Small intestine (tissue), 7 donors: ENCODE measurements at regions not wholly inside any gene's neighbourhood (a gene's known extent, or its start where the extent isn't known, plus 50 kb on each side); places are given as distances from the start of the nearest gene placed in this dataset.

Experiments used
- DNase-seq, 2 donors: peaks; one replicate each; pipeline versions ENCODE4 v3.0.0 to v3.0.0-alpha.2; 2013
- FAIRE-seq: peaks from 2 replicates; lab custom pipeline; 2012; peaks lifted over from hg19 to GRCh38; lab: Jason Lieb, UNC
- H3K27ac ChIP-seq, 3 donors: one replicate each; pipeline ENCODE4 v1.5.1; 2013; ENCODE audit warnings: low read length in 2 of 3, mild to moderate bottlenecking in 2 of 3, control low read depth in 1 of 3, inconsistent platforms in 1 of 3, low read depth in 1 of 3, moderate library complexity in 1 of 3
- H3K27me3 ChIP-seq, 3 donors: one replicate each; pipeline ENCODE4 v1.6.1; 2013; ENCODE audit warnings: low read length in 3 of 3, inconsistent platforms in 1 of 3; ENCODE audit not compliant: control insufficient read depth in 3 of 3, insufficient read depth in 3 of 3
- H3K36me3 ChIP-seq, 3 donors: one replicate each; pipeline ENCODE4 v1.6.1; 2013; ENCODE audit warnings: low read length in 3 of 3, inconsistent platforms in 1 of 3, low read depth in 1 of 3, mild to moderate bottlenecking in 1 of 3, moderate library complexity in 1 of 3; ENCODE audit not compliant: control insufficient read depth in 3 of 3, insufficient read depth in 2 of 3
- H3K4me1 ChIP-seq, 3 donors: one replicate each; pipeline ENCODE4 v1.6.1; 2013; ENCODE audit warnings: low read length in 2 of 3, inconsistent platforms in 1 of 3, low read depth in 1 of 3, mild to moderate bottlenecking in 1 of 3, moderate library complexity in 1 of 3; ENCODE audit not compliant: control insufficient read depth in 3 of 3, insufficient read depth in 2 of 3
- H3K4me3 ChIP-seq, 3 donors: one replicate each; pipeline ENCODE4 v1.5.1; 2013; ENCODE audit warnings: low read length in 3 of 3, control low read depth in 1 of 3, inconsistent platforms in 1 of 3, low read depth in 1 of 3, mild to moderate bottlenecking in 1 of 3, moderate library complexity in 1 of 3
- H3K9me3 ChIP-seq, 2 donors: one replicate each; pipeline ENCODE4 v1.6.1; 2013; ENCODE audit warnings: low read depth in 1 of 2, low read length in 1 of 2; ENCODE audit not compliant: control insufficient read depth in 2 of 2, insufficient read depth in 1 of 2
- WGBS, 3 donors: extraction: QIAGEN DNeasy Blood & Tissue Kit; methylation state at CpG; one replicate each; pipeline ENCODE4 v1.1.7; 2013; 5-methylcytosine and 5-hydroxymethylcytosine counted together
- donor health status: healthy with polysubstance abuse.
- donor health status: control.
- donor health status: control.
- donor health status: Bipolar disorder and iron deficiency.
- donor health status: healthy.

DNA sequence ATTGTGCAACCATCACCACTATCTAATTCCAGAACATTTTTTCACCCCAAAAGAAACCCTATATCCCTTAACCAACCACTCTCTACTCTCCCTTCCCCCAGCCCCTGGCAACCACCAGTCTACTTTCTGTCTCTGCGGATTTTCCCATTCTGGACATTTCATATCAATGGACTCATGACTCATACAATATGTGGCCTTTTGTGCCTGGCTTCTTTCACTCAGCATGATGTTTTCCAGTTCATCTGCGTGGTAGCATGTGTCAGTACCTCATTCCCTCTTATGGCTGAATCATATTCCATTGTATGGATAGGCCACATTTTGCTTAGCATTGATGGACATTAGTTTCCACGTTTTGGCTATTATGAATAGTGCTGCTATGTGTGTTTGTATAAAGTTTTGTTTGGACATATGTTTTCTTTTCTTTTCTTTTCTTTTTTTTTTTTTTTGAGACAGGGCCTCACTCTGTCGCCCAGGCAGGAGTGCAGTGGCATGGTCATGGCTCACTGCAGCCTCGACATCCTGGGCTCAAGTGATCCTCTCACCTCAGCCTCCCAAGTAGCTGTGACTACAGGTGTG is 335.4 kb downstream of the BCOR start:
- H3K4me1 ChIP-seq, result peaks cover 0 to 12% (median 0%) of the 10 kb centered on the region in 3 donors
- FAIRE-seq, result no peak
- no peaks in the 10 kb centered on the region for H3K36me3 ChIP-seq
- no peak overlapping the region for H3K27ac ChIP-seq
- H3K9me3 ChIP-seq, result no peaks in the 10 kb centered on the region
- WGBS, 3 donors, result 79 to 88% (median 83%) methylated on average over 5 of the region's 5 CpGs
- no peak for DNase-seq
- H3K27me3 ChIP-seq, result peaks cover 0 to 3% (median 0%) of the 10 kb centered on the region in 3 donors
- H3K4me3 ChIP-seq, result no peak overlapping the region

DNA sequence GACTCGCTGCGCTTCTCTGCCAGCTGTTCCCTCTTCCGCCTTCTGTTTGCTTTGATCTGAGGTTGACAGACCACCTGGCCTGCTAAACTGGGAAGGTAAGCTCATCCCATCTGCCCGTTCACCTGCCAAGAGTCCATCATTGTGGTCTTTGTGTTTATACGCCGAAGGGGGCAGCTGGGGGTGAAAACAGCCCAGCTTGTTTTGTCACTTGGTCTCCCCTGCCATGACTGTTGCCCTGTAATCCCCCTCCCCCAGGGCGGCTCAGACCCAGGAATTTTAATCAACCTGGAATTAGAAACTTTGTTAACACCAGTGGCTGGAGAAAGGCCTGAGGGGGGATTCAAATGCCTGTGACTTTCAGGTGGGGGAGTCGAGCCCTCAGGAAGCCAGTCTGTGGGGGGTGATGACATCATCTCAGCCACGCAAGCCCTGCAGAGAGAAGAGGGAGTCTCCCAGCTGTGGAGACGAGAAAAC is 333.3 kb downstream of the BCOR start:
- H3K9me3 ChIP-seq, result no peaks in the 10 kb centered on the region
- H3K36me3 ChIP-seq, result no peaks in the 10 kb centered on the region
- H3K27me3 ChIP-seq, result peaks cover 0 to 3% (median 0%) of the 10 kb centered on the region in 3 donors
- FAIRE-seq (no peak), DNase-seq (no peak)
- H3K4me1 ChIP-seq, result peaks cover 0 to 9% (median 0%) of the 10 kb centered on the region in 3 donors
- H3K27ac ChIP-seq, result no peak overlapping the region
- no peak overlapping the region for H3K4me3 ChIP-seq
- WGBS, 3 donors, result 80 to 91% (median 82%) methylated on average over 9 to 10 of the region's 10 CpGs

DNA sequence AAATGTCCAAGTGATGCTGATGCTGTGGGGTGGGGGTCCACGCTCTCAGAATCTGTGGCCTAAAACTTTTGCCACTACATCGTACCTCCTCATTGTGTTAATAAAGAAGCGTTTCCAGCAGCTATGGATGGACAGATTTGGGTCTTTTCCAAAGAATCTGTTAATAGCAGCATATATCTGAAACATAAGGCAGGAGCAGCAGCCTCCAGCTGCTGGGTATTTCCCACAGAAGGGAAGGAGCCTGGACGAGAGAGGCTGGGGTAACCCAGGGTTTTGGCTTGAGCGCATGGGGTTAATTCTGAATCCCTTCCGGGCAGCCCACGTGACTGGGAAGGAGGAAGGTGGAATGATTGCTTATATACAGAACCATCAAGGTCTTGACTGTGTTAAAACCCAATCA is 332.4 kb downstream of the BCOR start:
- Histone ChIP-seq H3K4me1 (peaks cover 0 to 4% (median 0%) of the 10 kb centered on the region in 3 donors), H3K9me3 (no peaks in the 10 kb centered on the region), H3K4me3 (no peak overlapping the region), H3K36me3 (no peaks in the 10 kb centered on the region), H3K27ac (no peak overlapping the region), H3K27me3 (peaks cover 0 to 3% (median 0%) of the 10 kb centered on the region in 3 donors)
- no peak for DNase-seq
- 72 to 81% (median 76%) methylated on average over 7 of the region's 7 CpGs for WGBS, 3 donors
- FAIRE-seq, result no peak

GRCh38 chrX:39766085-39766726 is 331.6 kb downstream of the BCOR start:
- 45 to 62% (median 53%) methylated on average over 10 of the region's 10 CpGs for WGBS, 3 donors
- no peaks in the 10 kb centered on the region for H3K36me3 ChIP-seq
- peaks cover 0 to 3% (median 0%) of the 10 kb centered on the region in 3 donors for H3K27me3 ChIP-seq
- FAIRE-seq (no peak), DNase-seq (peak; percentile 39 to 53)
- peaks cover 0 to 4% (median 0%) of the 10 kb centered on the region in 3 donors for H3K4me1 ChIP-seq
- no peak overlapping the region for H3K4me3 ChIP-seq
- H3K9me3 ChIP-seq, result no peaks in the 10 kb centered on the region
- H3K27ac ChIP-seq, result peak overlapping the region in 1 of 3 donors; percentile 80

DNA sequence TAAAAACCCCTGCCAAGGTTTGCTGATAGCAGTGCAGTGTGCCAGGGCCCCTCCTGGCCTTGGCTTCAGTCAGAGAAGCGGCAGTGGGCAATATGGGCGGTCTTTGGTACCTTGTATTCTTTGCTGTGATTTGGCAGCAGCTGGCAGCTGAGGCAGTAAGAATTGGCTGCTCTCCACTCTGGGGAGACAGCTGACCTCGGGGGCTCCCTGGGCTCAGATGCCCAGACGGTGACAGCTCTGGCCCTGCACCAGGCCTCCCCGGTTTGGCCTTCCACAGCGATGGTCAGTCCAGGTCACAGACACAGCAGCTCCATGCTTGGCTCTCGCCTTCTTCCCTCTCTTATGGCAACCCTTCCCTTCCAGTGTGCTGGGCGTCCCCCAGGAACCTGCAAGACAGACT is 330.9 kb downstream of the BCOR start:
- Histone ChIP-seq H3K27ac (no peak overlapping the region), H3K27me3 (peaks cover 0 to 3% (median 0%) of the 10 kb centered on the region in 3 donors), H3K4me3 (no peak overlapping the region), H3K4me1 (peaks cover 0 to 6% (median 0%) of the 10 kb centered on the region in 3 donors), H3K36me3 (no peaks in the 10 kb centered on the region), H3K9me3 (no peaks in the 10 kb centered on the region)
- FAIRE-seq (no peak), DNase-seq (no peak)
- WGBS, 3 donors, result 70 to 77% (median 71%) methylated on average over 8 of the region's 8 CpGs

DNA sequence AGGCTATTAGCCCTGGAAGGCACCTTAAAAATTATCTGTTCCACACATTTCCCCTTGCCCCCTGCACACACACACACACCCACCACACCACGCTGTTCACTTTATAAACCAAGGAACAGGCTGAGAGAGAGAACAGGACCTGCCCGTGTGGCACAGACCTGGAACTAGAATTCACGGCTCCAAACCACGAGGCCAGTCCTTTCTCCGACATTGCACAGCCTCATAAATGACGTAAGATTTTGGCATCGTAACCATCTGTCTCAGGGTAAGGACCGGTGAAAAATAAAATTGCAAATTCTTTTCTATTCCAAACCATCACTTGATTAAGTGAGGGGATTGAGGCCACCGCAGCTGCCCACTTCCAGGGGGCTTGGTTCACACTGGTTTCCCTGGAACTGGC is 330.3 kb downstream of the BCOR start:
- no peaks in the 10 kb centered on the region for H3K9me3 ChIP-seq
- H3K27me3 ChIP-seq, result peaks cover 0 to 3% (median 0%) of the 10 kb centered on the region in 3 donors
- no peak overlapping the region for H3K4me3 ChIP-seq
- DNase-seq (no peak), FAIRE-seq (no peak)
- H3K4me1 ChIP-seq, result peaks cover 0 to 11% (median 2%) of the 10 kb centered on the region in 3 donors
- H3K36me3 ChIP-seq, result no peaks in the 10 kb centered on the region
- H3K27ac ChIP-seq, result no peak overlapping the region
- WGBS, 3 donors, result 70 to 76% (median 76%) methylated on average over 9 of the region's 9 CpGs

DNA sequence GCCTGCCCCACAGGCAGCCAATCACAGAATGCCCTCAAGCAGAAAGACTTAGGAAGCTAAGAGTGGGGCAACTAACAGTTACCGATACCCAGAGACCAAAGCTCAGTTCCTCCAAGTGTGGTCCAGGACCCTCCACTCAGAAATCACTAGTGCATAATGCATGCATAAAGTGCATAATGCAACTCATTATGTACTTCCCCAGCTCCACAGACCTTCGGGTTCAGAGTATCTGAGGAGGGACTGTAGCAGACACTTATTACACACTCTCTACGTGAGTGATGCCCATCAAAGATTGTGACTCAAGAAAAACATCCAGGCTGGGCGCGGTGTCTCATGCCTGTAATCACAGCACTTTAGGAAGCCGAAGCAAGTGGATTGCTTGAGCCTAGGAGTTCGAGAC is 328.0 kb downstream of the BCOR start:
- Histone ChIP-seq H3K9me3 (no peaks in the 10 kb centered on the region), H3K27me3 (peaks cover 0 to 3% (median 0%) of the 10 kb centered on the region in 3 donors), H3K36me3 (no peaks in the 10 kb centered on the region), H3K27ac (no peak overlapping the region), H3K4me3 (no peak overlapping the region), H3K4me1 (peaks cover 0 to 19% (median 7%) of the 10 kb centered on the region in 3 donors)
- WGBS, 3 donors, result 86 to 95% (median 90%) methylated on average over 7 of the region's 7 CpGs
- DNase-seq (no peak), FAIRE-seq (no peak)

DNA sequence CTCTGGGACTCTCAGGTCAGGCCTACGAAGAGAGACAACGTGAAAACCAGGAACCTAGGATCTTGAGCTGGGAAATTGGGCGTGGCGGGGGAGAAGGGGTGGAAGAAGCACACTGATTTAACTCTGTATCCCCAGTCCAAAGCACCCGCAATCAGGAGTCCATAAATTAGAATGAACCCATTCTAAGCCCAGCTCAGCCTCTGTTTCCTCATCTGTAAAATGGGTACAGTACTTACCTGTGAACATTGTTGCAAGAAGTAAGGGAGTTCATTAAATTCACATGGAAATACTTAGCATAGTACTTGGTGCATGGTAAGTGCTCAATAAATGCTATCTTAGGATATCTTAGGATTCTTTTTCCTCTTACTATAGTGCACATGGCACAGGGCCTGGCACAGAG is 326.7 kb downstream of the BCOR start:
- Histone ChIP-seq H3K36me3 (no peaks in the 10 kb centered on the region), H3K27ac (no peak overlapping the region), H3K9me3 (no peaks in the 10 kb centered on the region), H3K4me1 (peaks cover 0 to 19% (median 7%) of the 10 kb centered on the region in 3 donors), H3K4me3 (no peak overlapping the region), H3K27me3 (peaks cover 0 to 3% (median 0%) of the 10 kb centered on the region in 3 donors)
- FAIRE-seq (no peak), DNase-seq (no peak)
- 88 to 97% (median 92%) methylated on average over 4 to 5 of the region's 5 CpGs for WGBS, 3 donors
